BJ (cell line): ENCODE measurements at regions not wholly inside any gene's neighbourhood (a gene's known extent, or its start where the extent isn't known, plus 50 kb on each side); places are given as distances from the start of the nearest gene placed in this dataset.
"Not testable (repeated sequence)": the region's sequence is repeated elsewhere in the genome, so short reads cannot be mapped to it uniquely, and the experiment has no call there.

Experiments used
- CTCF ChIA-PET: fragments of 350-600 bp; formaldehyde crosslinking; extraction: SDS; loops from one replicate; lab custom pipeline; 2021; ENCODE audit warnings: antibody characterized with exemption, inconsistent platforms; lab: Yijun Ruan, JAX
- POLR2A ChIA-PET: fragments of 300-600 bp; sonication (Branson Sonifier 250); formaldehyde crosslinking; extraction: SDS; loops from one replicate; lab custom pipeline; 2021; ENCODE audit warnings: antibody characterized with exemption; lab: Charles Lee
- DNase-seq: peaks from one replicate; pipeline ENCODE4 v3.0.0-alpha.2; 2011; ENCODE audit warnings: low read depth
- H3K27me3 ChIP-seq: 2 replicates; pipeline ENCODE4 v1.6.0; 2011; ENCODE audit warnings: low read length; ENCODE audit not compliant: control insufficient read depth, insufficient read depth
- H3K36me3 ChIP-seq: 2 replicates; pipeline ENCODE4 v1.5.1; 2011; ENCODE audit warnings: low read length; ENCODE audit not compliant: control insufficient read depth, insufficient read depth
- H3K4me3 ChIP-seq: 2 replicates; pipeline ENCODE4 v1.5.1; 2011; ENCODE audit warnings: low read depth, mild to moderate bottlenecking, control low read depth, low read length
- TF ChIP-seq, protein P1 (sequence below): IDR thresholded peaks from 2 replicates; pipeline ENCODE4 v1.5.1; 2011; ENCODE audit warnings: low read depth, mild to moderate bottlenecking, control low read depth, inconsistent platforms, low read length, moderate library complexity; ENCODE audit not compliant: insufficient read depth

DNA sequence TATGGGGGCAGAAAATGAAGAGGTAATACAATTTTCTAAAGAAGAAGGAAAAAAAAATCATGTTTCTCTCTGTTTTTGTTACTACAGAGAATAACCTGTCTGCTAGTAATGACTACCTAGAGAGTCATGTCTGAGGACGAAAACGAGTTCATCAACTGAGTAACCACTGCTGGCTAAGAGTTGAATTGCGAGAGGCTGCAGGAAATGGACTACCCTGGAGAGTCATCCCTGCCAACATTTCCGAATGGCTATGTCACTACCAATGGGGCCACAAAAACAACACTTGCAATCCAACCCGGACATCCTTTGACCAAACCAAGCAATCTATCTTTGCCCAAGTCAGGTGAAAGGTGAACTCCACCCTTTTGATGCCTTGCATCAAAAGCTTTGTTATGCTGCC, 120.6 kb downstream of the FCRL5 start:
- Histone ChIP-seq H3K27me3 (no peaks in the 10 kb centered on the region), H3K4me3 (no peak overlapping the region), H3K36me3 (no peaks in the 10 kb centered on the region)
- POLR2A ChIA-PET, result no interaction called here
- CTCF ChIA-PET, result no interaction called here
- no peak for DNase-seq
- TF ChIP-seq, protein P1, sequence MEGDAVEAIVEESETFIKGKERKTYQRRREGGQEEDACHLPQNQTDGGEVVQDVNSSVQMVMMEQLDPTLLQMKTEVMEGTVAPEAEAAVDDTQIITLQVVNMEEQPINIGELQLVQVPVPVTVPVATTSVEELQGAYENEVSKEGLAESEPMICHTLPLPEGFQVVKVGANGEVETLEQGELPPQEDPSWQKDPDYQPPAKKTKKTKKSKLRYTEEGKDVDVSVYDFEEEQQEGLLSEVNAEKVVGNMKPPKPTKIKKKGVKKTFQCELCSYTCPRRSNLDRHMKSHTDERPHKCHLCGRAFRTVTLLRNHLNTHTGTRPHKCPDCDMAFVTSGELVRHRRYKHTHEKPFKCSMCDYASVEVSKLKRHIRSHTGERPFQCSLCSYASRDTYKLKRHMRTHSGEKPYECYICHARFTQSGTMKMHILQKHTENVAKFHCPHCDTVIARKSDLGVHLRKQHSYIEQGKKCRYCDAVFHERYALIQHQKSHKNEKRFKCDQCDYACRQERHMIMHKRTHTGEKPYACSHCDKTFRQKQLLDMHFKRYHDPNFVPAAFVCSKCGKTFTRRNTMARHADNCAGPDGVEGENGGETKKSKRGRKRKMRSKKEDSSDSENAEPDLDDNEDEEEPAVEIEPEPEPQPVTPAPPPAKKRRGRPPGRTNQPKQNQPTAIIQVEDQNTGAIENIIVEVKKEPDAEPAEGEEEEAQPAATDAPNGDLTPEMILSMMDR, result no peak

DNA sequence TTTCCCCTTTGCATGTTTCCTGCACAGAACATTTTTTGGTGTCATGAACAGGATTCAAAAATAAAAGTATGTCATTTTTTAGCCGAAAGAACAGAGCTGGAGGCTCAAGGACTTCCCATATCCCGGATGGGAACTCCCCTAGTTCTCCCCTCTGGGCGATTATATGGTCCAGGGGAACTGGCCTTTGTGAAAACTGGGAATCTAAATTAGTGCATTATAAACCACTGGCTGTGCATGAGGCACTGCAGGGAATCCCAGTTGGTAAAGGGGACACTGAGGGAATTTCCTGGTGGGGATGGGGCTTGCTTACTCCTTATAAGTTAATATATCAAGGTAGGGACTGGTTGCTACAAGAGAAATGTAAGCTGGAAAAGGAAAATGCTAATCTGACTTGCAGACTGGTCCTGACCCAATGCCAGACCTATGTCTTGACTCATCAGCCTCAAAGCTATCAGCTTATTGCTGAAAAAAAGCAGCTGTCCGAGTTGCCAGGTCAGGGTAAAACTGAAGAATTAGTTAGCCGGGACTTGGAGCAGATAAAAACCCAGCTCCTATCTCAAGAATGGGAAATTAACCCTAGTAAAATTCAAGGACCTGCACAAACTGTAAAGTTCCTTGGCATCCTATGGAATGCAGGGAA, 122.6 kb downstream of the FCRL5 start:
- ChIA-PET CTCF (interaction anchor here (0.6 to 1.9 kb wide), 3 partner anchors 9 to 26 kb away, joined by 3 to 6 read pairs (median 3); no protein-coding TSS in a partner anchor), POLR2A (no interaction called here)
- TF ChIP-seq, protein P1, result no peak
- no peak for DNase-seq
- Histone ChIP-seq H3K27me3 (no peaks in the 10 kb centered on the region), H3K36me3 (no peaks in the 10 kb centered on the region), H3K4me3 (no peak overlapping the region)

DNA sequence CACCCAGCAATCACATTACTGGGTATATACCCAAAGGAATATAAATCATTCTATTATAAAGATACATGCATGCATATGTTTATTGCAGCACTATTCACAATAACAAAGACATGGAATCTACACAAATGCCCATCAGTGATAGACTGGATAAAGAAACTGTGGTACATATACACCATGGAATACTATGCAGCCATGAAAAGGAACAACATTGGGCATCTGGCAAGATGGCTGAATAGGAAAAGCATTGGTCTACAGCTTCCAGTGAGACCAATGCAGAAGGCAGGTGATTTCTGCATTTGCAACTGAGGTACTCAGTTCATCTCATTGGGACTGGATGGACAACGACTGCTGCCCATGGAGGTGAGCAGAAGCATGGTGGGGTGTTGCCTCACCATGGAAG, 128.6 kb downstream of the FCRL5 start:
- H3K27me3 ChIP-seq, H3K4me3 ChIP-seq, POLR2A ChIA-PET, DNase-seq, CTCF ChIA-PET, H3K36me3 ChIP-seq: not testable (repeated sequence)

DNA sequence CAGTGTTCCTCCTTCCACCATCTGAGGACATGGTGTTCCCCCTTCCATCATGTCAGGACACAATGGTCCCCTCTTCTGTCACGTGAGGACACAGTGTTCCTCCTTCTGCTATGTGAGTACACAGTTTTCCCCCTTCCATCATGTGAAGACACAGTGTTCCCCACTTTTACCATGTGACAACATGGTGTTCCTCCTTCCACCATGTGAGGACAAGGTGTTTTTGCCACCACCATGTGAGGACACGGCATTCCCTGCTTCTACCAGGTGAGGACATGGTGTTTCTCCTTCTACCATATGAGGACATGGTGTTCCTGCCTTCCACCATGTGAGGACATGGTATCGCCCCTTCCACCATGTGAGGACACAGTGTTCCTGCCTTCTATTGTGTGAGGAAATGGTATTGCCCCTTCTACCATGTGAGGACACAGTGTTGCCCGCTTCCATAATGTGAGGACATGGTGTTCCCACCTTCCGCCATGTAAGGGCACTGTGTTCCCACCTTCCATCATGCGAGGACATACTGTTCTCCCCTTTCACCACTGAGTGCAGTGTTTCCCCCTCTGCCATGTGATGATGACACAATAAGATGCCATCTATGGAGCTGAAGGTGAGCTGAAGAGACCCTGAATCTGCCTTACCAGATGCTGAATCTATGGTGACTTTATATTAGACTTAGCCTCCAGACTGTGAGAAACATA, 132.3 kb downstream of the FCRL5 start:
- ChIA-PET CTCF (no interaction called here), POLR2A (no interaction called here)
- no peak overlapping the region for H3K4me3 ChIP-seq
- 0 out of 2 replicates have a peak, but pooled peaks cover 3% of the 10 kb centered on the region for H3K27me3 ChIP-seq
- no peak for DNase-seq
- no peaks in the 10 kb centered on the region for H3K36me3 ChIP-seq
- TF ChIP-seq, protein P1, result no peak

DNA sequence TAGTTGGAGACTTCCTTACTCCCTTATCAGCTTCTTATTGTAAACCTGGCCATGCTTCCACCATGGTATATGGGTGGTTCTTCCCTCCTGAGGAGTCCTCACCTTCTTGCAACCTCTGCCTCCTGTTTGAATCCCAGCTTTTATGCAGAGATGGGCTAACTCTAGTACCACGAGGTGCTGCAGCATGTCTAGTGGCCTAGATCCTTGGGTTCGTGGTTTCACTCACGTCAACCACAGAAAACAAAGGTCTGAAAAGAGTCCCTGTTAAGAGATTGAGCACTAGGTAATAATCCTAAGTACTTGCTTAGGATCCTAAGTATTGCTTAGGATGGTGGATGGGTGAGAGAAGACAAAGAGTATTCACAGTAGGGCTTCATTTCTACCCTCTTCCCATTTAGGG, 133.7 kb downstream of the FCRL5 start:
- Histone ChIP-seq H3K4me3 (no peak overlapping the region), H3K27me3 (0 out of 2 replicates have a peak, but pooled peaks cover 3% of the 10 kb centered on the region), H3K36me3 (no peaks in the 10 kb centered on the region)
- no peak for DNase-seq
- CTCF ChIA-PET, result no interaction called here
- TF ChIP-seq, protein P1, result no peak
- POLR2A ChIA-PET, result no interaction called here
